H1 (cell line): ENCODE measurements at regions not wholly inside any gene's neighbourhood (a gene's known extent, or its start where the extent isn't known, plus 50 kb on each side); places are given as distances from the start of the nearest gene placed in this dataset.

Experiments used
- ATF2 ChIP-seq: IDR thresholded peaks from 2 replicates; pipeline ENCODE4 v1.6.1; 2012; ENCODE audit warnings: low read length, inconsistent platforms
- CEBPB ChIP-seq: IDR thresholded peaks from 2 replicates; pipeline ENCODE4 v1.6.1; 2012; ENCODE audit warnings: low read depth, low read length
- CHD2 ChIP-seq: IDR thresholded peaks from 2 replicates; pipeline ENCODE4 v1.6.1; 2012; ENCODE audit warnings: low read length, improper control_type of control experiment
- CTCF ChIP-seq, 3 experiments: IDR thresholded peaks; 1 replicate in 2 of 3; 2 replicates in 1 of 3; pipeline versions ENCODE4 v1.5.1 to v1.6.1; 2011; ENCODE audit warnings: low read length in 3 of 3, mild to moderate bottlenecking in 3 of 3, inconsistent platforms in 2 of 3, low read depth in 1 of 3, moderate library complexity in 1 of 3; ENCODE audit not compliant: insufficient read depth in 1 of 3; ENCODE audit errors: control extremely low read depth in 1 of 3
- EZH2 ChIP-seq: fragments of 200-600 bp; sonication (generic); IDR thresholded peaks from 2 replicates; pipeline ENCODE4 v1.7.1; 2012; ENCODE audit warnings: low read depth, mild to moderate bottlenecking, moderate library complexity, low read length, inconsistent platforms; ENCODE audit not compliant: severe bottlenecking
- JUND ChIP-seq: IDR thresholded peaks from 2 replicates; pipeline ENCODE4 v1.6.1; 2011; ENCODE audit warnings: mild to moderate bottlenecking, improper control_type of control experiment, low read length
- KDM5A ChIP-seq: fragments of 200-600 bp; IDR thresholded peaks from 2 replicates; pipeline ENCODE4 v1.7.1; 2012; ENCODE audit warnings: mild to moderate bottlenecking, low read length, inconsistent platforms, mixed read lengths
- POLR2A ChIP-seq, 2 experiments: IDR thresholded peaks; 1 replicate in 1 of 2; 2 replicates in 1 of 2; pipeline ENCODE4 v1.6.1; 2011; ENCODE audit warnings: low read depth in 2 of 2, low read length in 2 of 2, mild to moderate bottlenecking in 2 of 2; ENCODE audit errors: control extremely low read depth in 1 of 2

- TF ChIP-seq CTCF (IDR thresholded peaks at IDR 0.05; ENCODE audit: control extremely low read depth in 1 of 3, insufficient read depth in 1 of 3, low read depth in 1 of 3, low read length in 3 of 3) = no peak
- TF ChIP-seq CEBPB = no peak
- no peak for TF ChIP-seq CHD2
- TF ChIP-seq KDM5A = no peak
- TF ChIP-seq POLR2A (IDR thresholded peaks at IDR 0.05; ENCODE audit: control extremely low read depth in 1 of 2, low read depth in 2 of 2, low read length in 2 of 2) = no peak
- no peak for TF ChIP-seq JUND
- no peak for TF ChIP-seq EZH2
- TF ChIP-seq ATF2 = no peak
These were observed 519.7 kb upstream of the CA10 start for GRCh38 chr17:52678211-52678610.
